K562 (cell line): ENCODE measurements at regions not wholly inside any gene's neighbourhood (a gene's known extent, or its start where the extent isn't known, plus 50 kb on each side); places are given as distances from the start of the nearest gene placed in this dataset.

Experiments
- ATF4 ChIP-seq: fragments of 450-650 bp; formaldehyde crosslinking; IDR thresholded peaks from 2 replicates; pipeline ENCODE4 v1.4.0; 2022; ENCODE audit warnings: mild to moderate bottlenecking, moderate library complexity
- BHLHE40 ChIP-seq: IDR thresholded peaks from 2 replicates; pipeline ENCODE4 v1.6.1; 2011; ENCODE audit warnings: low read length, improper control_type of control experiment
- DPF2 ChIP-seq: fragments of 450-650 bp; IDR thresholded peaks from 2 replicates; pipeline ENCODE4 v1.6.1; 2016
- EGR1 ChIP-seq: fragments of 450-650 bp; conservative IDR thresholded peaks from 2 replicates; pipeline ENCODE4 v1.6.1; 2017; ENCODE audit warnings: mild to moderate bottlenecking
- EZH2 ChIP-seq: IDR thresholded peaks from 2 replicates; pipeline ENCODE4 v1.6.1; 2012; ENCODE audit warnings: low read depth, mild to moderate bottlenecking, inconsistent platforms, low read length, borderline replicate concordance
- HNRNPK ChIP-seq: fragments of 200-400 bp; formaldehyde crosslinking; IDR thresholded peaks from one replicate; pipeline ENCODE4 v1.6.1; 2018; ENCODE audit warnings: mild to moderate bottlenecking, low read depth, low read length; ENCODE audit not compliant: poor library complexity, severe bottlenecking
- KAT8 ChIP-seq: fragments of 450-650 bp; IDR thresholded peaks from 2 replicates; pipeline ENCODE4 v1.6.1; 2016; ENCODE audit warnings: low read depth, mild to moderate bottlenecking
- KDM2B ChIP-seq: fragments of 250-450 bp; sonication (Bioruptor Pico); IDR thresholded peaks from 2 replicates; pipeline ENCODE4 v1.8.0; 2021; ENCODE audit warnings: mild to moderate bottlenecking, moderate library complexity
- MXI1 ChIP-seq: IDR thresholded peaks from 2 replicates; pipeline ENCODE4 v1.6.1; 2011; ENCODE audit warnings: low read depth, mild to moderate bottlenecking, improper control_type of control experiment, low read length
- NR3C1 ChIP-seq: sonication (generic); formaldehyde crosslinking; IDR thresholded peaks from 2 replicates; pipeline ENCODE4 v1.8.1; 2022; ENCODE audit warnings: missing genetic modification reagents
- TF ChIP-seq, protein P1 (sequence below), 3 experiments: IDR thresholded peaks in 2 of 3; conservative IDR thresholded peaks in 1 of 3; 2 replicates each; pipeline ENCODE4 v1.5.1; 2011 to 2012; ENCODE audit warnings: low read length in 3 of 3, mild to moderate bottlenecking in 3 of 3, control low read depth in 2 of 3, improper control_type of control experiment in 1 of 3, inconsistent platforms in 1 of 3, low read depth in 1 of 3, mixed read lengths in 1 of 3, moderate library complexity in 1 of 3; ENCODE audit not compliant: insufficient read depth in 2 of 3

- no peak for TF ChIP-seq KDM2B
- TF ChIP-seq EGR1, result no peak
- no peak for TF ChIP-seq HNRNPK
- no peak for TF ChIP-seq NR3C1 (CRISPR knock-in tag)
- TF ChIP-seq, protein P1, sequence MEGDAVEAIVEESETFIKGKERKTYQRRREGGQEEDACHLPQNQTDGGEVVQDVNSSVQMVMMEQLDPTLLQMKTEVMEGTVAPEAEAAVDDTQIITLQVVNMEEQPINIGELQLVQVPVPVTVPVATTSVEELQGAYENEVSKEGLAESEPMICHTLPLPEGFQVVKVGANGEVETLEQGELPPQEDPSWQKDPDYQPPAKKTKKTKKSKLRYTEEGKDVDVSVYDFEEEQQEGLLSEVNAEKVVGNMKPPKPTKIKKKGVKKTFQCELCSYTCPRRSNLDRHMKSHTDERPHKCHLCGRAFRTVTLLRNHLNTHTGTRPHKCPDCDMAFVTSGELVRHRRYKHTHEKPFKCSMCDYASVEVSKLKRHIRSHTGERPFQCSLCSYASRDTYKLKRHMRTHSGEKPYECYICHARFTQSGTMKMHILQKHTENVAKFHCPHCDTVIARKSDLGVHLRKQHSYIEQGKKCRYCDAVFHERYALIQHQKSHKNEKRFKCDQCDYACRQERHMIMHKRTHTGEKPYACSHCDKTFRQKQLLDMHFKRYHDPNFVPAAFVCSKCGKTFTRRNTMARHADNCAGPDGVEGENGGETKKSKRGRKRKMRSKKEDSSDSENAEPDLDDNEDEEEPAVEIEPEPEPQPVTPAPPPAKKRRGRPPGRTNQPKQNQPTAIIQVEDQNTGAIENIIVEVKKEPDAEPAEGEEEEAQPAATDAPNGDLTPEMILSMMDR (IDR thresholded peaks at IDR 0.05 in 2 of 3, conservative IDR thresholded peaks at IDR 0.05 in 1 of 3; ENCODE audit: insufficient read depth in 2 of 3, low read depth in 1 of 3, low read length in 3 of 3), result no peak
- TF ChIP-seq ATF4 (CRISPR knock-in tag), result no peak
- no peak for TF ChIP-seq KAT8
- no peak for TF ChIP-seq BHLHE40
- no peak for TF ChIP-seq MXI1
- TF ChIP-seq EZH2, result no peak
- no peak for TF ChIP-seq DPF2
Observed at GRCh38 chr4:8675906-8676305, 83.3 kb downstream of the CPZ start.
